Chondrocyte (in vitro differentiated cells): ENCODE measurements at regions not wholly inside any gene's neighbourhood (a gene's known extent, or its start where the extent isn't known, plus 50 kb on each side); places are given as distances from the start of the nearest gene placed in this dataset.

Experiments
- DNase-seq: peaks from one replicate; pipeline ENCODE4 v3.0.0; 2021; ENCODE audit warnings: mixed read lengths, low spot score
- H3K27ac Mint-ChIP-seq: one replicate; pipeline ENCODE4 v1.8.0; 2021; ENCODE audit warnings: mild to moderate bottlenecking, moderate library complexity, mixed read lengths; ENCODE audit not compliant: unreplicated experiment
- H3K27me3 Mint-ChIP-seq: 2 replicates; pipeline ENCODE4 v1.8.0; 2021; ENCODE audit warnings: low read depth, mixed read lengths
- H3K36me3 Mint-ChIP-seq: 2 replicates; pipeline ENCODE4 v1.8.0; 2021; ENCODE audit warnings: low read depth, mixed read lengths
- H3K4me1 Mint-ChIP-seq: 2 replicates; pipeline ENCODE4 v1.8.0; 2021; ENCODE audit warnings: low read depth, mild to moderate bottlenecking, mixed read lengths
- H3K4me3 Mint-ChIP-seq: one replicate; pipeline ENCODE4 v1.8.0; 2021; ENCODE audit warnings: mild to moderate bottlenecking, moderate library complexity, mixed read lengths; ENCODE audit not compliant: unreplicated experiment
- H3K9me3 Mint-ChIP-seq: 2 replicates; pipeline ENCODE4 v1.8.0; 2021; ENCODE audit warnings: low read depth, mixed read lengths
- TF ChIP-seq, protein P1 (sequence below): fragments of 200-600 bp; sonication (generic); IDR thresholded peaks from 2 replicates; pipeline ENCODE4 v1.5.0; 2021; ENCODE audit warnings: antibody characterized with exemption, mild to moderate bottlenecking, moderate library complexity

DNA sequence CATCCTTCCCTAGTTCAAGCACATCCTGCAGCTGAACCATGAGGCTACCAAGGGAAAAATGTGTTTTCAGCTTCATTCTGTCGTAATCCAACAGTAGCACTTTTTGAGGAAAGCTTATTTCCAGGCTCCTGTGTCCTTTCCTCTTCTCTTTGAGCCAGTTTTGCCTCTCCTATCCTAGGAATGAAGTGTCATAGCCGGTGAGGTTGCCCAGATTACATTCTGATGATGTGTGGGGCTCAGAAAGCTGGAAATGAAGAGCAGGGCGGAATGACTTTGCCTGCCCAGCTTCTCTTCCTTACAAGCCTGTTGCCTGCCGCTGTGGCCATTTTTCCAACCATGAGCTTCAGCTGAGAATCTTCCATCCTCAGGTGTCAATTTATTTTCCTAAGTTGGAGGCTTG, 381.8 kb downstream of the NUAK1 start:
- Mint-ChIP-seq H3K27ac (no peak overlapping the region), H3K27me3 (no peaks in the 10 kb centered on the region), H3K36me3 (no peaks in the 10 kb centered on the region), H3K4me1 (peaks cover 17% of the 10 kb centered on the region), H3K4me3 (no peak overlapping the region), H3K9me3 (no peaks in the 10 kb centered on the region)
- no peak for DNase-seq
- TF ChIP-seq, protein P1, sequence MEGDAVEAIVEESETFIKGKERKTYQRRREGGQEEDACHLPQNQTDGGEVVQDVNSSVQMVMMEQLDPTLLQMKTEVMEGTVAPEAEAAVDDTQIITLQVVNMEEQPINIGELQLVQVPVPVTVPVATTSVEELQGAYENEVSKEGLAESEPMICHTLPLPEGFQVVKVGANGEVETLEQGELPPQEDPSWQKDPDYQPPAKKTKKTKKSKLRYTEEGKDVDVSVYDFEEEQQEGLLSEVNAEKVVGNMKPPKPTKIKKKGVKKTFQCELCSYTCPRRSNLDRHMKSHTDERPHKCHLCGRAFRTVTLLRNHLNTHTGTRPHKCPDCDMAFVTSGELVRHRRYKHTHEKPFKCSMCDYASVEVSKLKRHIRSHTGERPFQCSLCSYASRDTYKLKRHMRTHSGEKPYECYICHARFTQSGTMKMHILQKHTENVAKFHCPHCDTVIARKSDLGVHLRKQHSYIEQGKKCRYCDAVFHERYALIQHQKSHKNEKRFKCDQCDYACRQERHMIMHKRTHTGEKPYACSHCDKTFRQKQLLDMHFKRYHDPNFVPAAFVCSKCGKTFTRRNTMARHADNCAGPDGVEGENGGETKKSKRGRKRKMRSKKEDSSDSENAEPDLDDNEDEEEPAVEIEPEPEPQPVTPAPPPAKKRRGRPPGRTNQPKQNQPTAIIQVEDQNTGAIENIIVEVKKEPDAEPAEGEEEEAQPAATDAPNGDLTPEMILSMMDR = no peak

DNA sequence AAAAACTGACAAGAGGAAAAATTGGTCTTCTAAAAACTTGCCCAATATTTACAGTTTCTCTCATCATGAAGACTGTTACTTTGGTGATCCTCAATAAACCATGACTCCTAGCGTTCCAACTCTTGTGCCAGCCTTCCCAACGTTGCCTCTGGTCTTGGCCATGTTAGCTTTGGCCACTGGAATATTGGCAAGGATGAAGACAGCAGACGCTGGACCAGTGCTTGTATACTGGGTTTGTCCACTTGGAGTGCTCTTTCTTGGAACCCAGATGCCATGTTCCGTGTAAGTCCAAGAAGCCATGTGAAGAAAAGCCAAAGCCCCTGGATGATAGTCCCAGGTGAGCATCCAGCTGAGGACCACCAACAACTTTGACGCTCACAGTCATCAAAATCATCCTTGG, 379.6 kb downstream of the NUAK1 start:
- Mint-ChIP-seq H3K4me1 (peaks cover 15% of the 10 kb centered on the region), H3K27ac (no peak overlapping the region), H3K36me3 (no peaks in the 10 kb centered on the region), H3K27me3 (no peaks in the 10 kb centered on the region), H3K4me3 (no peak overlapping the region), H3K9me3 (no peaks in the 10 kb centered on the region)
- TF ChIP-seq, protein P1 = no peak
- DNase-seq = no peak

DNA sequence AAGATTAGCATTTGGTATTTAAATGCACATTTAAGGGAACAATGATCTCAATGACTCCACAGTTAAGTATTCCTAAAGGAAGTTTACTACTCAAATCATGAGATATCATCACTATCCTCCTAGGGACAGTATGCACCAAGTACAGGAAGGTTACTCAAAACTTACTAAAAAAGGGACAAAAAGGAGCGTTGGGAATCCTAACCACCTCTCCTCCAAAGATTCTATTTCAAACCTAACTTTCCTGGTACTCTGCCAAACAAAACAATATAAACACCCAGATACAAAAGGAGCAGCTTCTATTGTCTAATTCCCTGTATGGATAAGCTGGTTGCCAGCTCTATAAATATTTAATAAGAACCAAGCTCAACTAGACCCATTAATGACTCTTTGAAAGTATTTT, 377.7 kb downstream of the NUAK1 start:
- no peak overlapping the region for H3K27ac Mint-ChIP-seq
- H3K9me3 Mint-ChIP-seq = no peaks in the 10 kb centered on the region
- H3K36me3 Mint-ChIP-seq = no peaks in the 10 kb centered on the region
- H3K27me3 Mint-ChIP-seq = no peaks in the 10 kb centered on the region
- DNase-seq = no peak
- H3K4me1 Mint-ChIP-seq = peaks cover 14% of the 10 kb centered on the region
- H3K4me3 Mint-ChIP-seq = no peak overlapping the region
- TF ChIP-seq, protein P1 = no peak

DNA sequence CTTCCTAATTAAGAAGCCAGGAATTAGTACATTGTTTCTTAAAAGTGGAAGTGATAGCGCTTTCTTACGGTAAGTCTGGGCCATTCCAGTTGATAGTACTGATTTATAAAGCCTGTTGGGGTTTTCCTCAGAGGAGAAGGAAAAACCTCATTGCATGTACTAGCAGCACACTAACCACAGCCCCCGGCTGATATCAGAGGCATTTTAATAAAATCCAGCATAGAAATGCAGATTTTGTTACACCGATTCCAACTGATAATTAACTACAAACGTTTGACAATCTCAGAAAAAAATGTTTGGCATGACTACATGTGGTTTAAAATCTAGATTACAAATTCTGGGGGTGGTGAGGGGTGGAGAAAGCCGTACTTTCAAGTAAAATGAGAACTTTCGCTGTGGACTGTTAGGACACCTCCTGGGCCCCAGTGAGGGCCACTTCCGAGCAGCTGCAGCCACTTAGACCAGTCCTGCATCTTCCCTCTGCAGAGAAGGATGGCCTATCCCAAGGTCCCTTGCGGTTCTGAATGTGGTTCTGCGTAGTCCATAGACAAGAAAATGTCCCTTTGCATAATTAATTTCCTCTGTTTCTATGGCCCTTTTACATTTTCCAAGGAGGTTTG, 374.4 kb downstream of the NUAK1 start:
- Mint-ChIP-seq H3K36me3 (no peaks in the 10 kb centered on the region), H3K27me3 (no peaks in the 10 kb centered on the region), H3K4me3 (no peak overlapping the region), H3K9me3 (no peaks in the 10 kb centered on the region), H3K4me1 (peaks cover 24% of the 10 kb centered on the region), H3K27ac (no peak overlapping the region)
- DNase-seq = no peak
- TF ChIP-seq, protein P1 = no peak

DNA sequence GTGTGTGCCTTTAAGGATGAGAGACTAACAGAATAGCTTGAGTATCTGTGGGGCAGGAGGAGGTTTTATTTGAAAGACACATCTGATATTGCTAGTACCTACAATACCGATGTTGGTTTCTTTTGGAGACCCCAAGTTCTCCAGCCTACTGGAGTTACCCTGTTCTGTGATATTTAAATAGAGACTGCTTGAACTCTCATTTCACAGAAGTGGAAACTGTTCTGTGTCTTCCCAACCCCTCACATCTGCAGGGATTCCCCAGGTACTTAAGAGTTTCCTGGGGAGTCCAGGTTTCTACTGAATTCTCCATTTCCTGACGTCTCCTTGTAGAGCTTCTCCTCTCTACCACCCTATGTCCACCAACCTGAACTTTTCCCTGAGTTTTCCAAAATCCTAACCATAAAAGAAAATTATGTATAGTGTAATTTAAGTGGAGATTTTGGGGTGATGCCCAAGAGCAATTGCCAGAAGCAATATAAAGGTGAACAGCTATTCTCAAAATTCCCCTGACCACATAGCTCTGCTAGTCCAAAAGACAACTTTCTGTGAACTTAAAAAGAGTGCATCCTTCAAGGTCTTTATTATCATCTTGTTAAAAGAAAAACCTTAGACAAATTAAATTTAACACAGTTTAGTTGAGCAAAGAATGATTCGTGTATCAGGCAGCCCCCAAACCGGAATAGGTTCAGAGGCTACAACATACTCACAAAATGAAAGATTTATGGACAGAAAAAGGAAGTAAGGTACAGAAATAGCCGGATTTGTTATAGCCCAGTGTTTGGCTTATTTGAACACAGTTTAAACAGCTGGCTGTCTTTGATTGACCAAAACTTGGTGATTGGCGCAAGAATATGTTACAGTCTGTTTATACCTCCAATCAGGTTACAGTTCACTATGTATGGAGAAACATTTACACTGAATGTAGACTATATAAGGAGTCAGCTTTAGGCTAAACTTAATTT, 373.4 kb downstream of the NUAK1 start:
- H3K4me1 Mint-ChIP-seq = peaks cover 21% of the 10 kb centered on the region
- H3K4me3 Mint-ChIP-seq = no peak overlapping the region
- H3K36me3 Mint-ChIP-seq = no peaks in the 10 kb centered on the region
- H3K27me3 Mint-ChIP-seq = no peaks in the 10 kb centered on the region
- no peak overlapping the region for H3K27ac Mint-ChIP-seq
- H3K9me3 Mint-ChIP-seq = no peaks in the 10 kb centered on the region
- TF ChIP-seq, protein P1 = no peak
- no peak for DNase-seq
